HG02885 (cell line): ENCODE measurements at regions not wholly inside any gene's neighbourhood (a gene's known extent, or its start where the extent isn't known, plus 50 kb on each side); places are given as distances from the start of the nearest gene placed in this dataset.
"Not testable (repeated sequence)": the region's sequence is repeated elsewhere in the genome, so short reads cannot be mapped to it uniquely, and the experiment has no call there.

Experiments used
- ATAC-seq: cut with Tn5 transposase; IDR thresholded peaks from one replicate; pipeline ENCODE4 v1.9.1; 2021; ENCODE audit warnings: mild to moderate bottlenecking; ENCODE audit not compliant: unreplicated experiment, poor library complexity

DNA sequence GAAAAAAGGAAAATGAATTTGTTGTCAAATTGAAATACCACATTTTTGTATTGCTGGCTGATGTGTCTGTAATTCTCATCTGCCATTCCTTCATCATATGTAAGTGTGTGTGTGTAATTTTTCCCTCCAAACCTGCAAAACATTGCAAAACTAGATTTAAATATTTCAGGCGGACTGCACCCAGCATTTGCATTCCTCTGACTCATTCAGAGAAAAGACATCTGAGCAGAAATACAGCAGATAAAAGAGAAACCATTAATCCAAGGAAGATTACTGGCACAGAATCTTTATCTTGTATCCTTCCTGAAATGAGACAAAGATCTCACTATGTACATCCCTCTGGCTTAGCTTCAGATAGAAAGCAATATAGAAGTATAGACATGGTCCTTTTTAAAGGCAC, 275.3 kb downstream of the TMEM38B start:
- ATAC-seq = no peak

DNA sequence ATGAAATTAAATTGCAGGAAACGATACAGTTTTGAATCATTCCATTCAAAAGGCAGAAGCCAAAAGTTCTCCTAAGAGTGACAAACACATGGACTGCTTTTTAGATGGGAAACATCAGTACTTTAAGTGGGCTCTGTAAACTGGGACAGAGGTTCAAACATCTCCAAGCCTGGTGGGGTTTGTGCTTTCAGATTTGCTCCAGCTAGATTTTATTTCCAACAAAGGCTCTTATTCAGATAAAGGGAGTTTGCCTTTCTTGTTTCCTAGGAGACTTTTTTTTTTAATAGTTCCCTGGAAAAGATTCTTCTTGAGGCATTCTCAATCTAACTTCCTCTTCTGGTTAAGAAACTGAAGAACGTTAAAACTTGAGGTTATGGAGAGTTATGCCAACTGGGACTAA, 277.6 kb downstream of the TMEM38B start:
- ATAC-seq = no peak

DNA sequence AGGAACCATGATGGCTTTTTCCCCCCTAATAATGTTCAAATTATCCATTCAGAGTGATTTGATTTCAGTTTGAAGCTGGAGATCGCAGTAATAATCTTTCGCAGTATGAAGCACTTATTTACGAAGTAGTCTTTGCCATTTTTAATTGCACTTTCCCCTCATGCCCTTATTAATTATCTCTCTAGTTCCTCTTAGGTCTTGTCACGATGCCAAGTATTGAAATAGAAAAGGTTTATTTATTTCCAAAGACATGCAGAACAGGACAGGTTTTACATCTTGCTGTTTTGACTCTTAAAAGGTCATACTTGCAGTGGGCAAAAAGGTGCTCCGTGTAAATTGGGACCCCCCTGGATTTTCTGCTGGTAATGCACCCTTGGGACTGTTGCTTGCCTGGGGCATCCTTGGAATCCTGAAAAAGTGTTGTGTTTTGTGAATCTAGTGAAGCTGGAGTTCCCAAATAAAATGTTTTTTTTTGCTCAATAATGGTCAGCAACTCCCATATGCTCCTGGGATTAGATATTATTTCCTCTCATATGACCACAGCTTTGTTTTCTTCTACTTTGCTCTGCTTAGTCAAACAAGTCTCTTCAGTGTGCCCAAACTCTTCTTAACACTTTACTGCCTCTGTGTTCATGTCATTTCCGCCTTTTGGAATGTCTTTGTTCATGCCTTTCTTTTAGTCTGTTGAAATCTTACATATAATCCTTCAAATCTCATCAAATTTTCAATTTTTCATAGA, 278.3 kb downstream of the TMEM38B start:
- no peak for ATAC-seq

DNA sequence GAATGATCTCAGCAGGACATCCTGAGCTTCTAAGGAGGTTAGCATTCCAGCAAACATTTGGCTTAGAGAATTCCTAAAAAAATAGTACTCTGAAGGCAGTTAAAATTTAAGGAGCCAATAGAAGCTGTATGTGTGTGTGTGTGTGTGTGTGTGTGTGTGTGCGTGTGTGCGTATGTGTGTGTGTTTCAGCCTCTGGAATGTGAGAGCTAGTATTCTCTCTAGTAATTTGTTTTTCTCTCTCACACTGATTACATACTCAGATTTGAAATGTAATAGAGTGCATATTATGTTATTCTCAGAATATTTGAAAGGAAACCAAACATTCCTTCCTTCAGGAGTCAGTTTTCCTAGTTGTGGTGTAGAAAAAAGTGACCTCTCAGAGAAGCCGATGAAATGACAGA, 279.6 kb downstream of the TMEM38B start:
- no peak for ATAC-seq

DNA sequence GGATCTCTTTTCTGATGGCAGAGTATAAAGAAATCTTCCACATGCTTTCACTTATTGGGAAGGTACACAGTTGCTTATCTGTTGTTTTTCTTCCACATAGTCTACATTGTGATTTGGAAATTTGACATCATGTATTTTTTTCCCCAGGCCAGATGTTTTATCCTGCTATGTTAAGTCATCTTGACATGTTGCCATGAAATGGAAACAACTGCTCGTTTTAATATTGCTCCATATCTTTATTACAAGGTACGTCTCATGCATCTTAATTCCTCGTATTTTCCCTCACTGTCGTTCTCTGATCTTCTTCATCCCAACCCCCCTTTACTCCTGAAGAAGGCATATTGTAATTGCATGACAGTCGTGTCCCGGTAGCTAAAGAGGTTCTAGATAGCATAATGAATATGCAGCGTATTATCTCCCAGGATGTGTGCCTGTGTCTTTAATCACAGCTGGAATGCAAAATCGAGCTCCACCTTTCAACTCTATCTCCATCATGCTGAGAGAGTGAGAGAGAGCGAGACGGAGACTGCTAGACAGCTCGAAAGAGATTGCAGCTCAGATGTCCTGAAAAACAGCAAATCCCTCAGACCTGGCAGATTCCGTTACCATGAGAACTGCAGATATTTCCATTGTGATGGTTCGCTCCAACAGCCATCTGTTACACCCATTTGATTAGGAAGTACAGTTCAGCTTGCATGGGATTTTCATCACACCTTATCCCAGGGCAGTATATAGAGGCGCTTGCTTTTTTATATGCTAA, 281.7 kb downstream of the TMEM38B start:
- no peak for ATAC-seq

DNA sequence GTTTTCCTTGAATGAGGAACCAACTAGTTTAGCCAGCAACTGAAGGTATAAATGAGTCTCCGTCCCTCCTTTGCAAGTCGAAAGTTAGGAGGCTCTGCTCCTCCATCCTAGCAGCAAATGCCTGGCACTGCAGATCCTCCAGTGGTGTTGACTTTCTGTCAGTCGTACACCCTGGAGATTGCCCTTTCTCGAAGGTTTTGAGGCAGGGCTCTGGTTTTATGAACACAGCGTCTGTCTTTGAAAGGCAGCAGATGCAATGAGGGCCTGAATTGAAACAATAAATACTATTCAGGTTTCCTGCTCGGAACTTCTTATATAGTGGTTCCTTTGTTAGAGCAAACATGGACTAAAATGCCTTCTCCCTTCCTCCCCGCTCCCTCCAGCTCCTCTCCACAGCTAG, 284.0 kb downstream of the TMEM38B start:
- ATAC-seq = no peak

DNA sequence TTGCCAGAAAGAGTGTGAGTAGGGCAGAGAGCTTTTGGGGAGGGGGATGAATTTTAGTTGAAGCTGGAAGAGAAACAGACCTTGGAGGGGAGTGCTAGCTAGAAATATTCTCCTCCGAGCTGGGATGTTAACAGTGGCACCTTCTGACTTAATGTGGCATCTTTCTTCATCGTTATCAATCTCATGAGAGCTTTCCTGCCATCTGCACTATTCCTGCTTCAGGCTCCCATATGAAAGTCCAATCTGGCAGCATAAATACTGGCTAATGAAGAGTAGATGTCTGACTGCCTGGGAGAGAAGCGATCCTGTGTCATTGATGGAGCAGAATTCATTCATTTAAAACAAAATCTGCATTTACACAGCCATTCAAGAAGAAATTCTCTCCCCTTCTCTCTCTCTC, 284.5 kb downstream of the TMEM38B start:
- ATAC-seq = no peak

DNA sequence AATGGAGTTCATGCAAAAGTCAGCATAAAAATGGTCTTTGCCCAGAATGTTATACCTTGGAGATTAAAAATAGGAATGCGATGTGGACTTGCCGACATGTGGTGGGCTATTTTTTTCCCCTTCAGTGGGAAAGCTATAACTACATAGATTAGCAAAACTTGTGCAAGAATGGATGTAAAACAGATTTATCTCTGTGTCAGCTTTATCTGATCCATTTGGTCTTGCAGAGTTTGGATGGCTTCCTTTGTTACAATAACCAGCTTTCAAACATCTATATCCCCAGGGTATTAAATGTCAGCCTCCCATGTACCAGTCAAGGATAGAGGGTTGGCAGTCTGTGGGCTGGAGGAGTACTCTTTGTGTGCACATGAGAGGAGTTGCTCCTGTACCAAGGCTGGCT, 284.9 kb downstream of the TMEM38B start:
- ATAC-seq = no peak

DNA sequence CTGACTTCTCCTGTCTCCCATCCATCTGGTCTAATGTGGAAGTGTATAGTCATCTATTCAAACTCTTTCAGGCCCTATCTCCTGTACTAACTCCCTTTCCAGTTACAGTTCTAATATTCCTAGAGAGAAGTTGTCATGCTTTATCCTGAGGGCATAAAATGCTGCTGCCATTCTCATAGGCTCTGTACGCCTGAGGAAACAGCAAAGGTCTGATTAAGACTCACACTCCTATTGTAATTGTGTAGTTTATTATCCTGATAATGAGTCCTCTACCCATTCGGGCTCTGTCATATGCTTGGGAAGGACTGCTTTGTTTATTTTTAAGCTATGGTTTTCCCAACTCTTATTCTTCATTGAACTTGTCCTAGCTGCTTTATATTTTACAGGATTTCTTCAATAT, 290.4 kb downstream of the TMEM38B start:
- ATAC-seq = no peak

DNA sequence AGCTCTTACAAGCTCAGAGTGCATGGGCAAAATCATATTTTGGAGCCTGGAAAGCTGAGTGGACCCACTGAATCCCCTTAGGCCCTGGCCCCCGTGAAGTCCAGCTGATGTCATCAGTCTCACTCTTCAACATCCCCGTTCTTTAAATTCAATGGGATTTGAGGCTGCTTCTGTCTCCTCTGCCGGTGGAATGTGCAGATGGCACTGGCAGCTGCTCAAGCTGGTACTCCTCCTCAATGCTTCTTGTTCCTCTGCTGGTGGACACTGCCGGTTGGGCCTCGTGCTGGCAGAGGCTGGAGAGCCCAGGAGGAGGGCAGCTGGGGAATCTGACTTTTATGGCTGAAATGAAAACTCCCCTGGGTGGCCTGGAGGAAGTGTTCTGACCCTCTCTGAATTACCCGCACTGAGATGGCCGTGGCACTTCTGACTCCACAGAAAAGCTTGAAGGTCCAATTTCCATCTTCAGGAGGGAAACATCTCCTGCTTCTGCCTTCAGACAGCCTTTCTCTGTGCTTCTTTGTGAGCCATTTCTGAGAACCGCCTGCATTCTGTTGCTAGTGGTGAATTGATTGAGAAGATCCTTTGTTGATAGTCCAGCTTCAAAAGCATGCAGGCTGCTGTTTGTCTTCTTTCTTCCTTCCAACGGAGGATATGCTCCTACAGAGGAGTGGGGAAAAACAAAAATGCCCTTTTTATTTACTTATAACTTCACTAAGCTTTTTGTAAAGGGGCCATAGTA, 298.9 kb downstream of the TMEM38B start:
- no peak for ATAC-seq

DNA sequence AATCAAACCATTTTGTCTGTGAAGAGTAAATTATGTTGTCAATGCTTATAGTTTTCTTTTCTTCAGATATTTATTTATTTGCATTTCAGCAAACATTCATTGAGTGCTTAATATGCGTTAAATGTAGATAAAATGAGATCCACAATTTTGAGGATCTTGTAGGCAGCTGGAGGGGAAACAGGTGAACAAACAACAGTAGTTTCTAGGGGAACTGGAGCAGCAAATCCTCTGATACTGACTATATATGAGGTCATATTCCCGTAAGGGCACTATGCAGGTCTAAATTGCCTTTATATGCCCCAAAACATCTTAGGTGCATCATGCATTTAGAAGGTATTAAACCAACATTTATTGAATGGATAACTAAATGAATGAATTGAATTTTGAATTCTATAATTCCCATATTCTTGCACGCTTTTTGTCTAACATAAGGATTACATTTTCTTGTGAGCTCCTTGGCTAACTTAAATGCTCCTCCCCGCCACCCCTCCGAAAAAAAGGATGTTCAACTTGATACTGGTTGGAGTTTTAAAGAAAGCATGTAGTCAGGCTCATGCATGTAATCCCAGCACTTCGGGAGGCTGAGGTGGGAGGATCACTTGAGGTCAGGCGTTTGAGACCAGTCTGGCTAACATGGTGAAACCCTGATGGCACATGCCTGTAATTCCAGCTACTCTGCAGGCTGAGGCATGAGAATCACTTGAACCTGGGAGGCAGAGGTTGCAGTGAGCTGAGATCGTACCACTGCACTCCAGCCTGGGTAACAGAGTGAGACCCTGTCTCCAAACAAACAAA, 299.8 kb downstream of the TMEM38B start:
- ATAC-seq = no peak

DNA sequence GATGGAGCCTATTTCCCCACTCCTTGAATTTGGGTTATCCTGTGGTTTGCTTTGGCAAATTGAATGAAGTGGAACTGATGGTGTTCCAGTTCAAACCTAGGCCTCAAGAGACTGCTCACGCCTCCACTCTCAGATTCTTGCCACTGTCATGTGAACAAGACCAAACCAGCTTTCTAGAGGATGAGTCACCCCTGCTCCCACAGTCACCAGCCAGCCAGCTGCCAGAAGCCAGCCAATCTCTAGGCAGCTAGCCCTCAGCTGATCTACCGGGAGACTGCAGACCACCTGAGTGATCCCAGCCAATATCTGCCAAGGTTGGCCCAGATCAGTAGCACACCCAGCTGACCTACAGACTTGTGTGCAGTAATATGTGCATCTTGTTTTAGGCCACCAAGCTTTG, 300.6 kb downstream of the TMEM38B start:
- no peak for ATAC-seq

DNA sequence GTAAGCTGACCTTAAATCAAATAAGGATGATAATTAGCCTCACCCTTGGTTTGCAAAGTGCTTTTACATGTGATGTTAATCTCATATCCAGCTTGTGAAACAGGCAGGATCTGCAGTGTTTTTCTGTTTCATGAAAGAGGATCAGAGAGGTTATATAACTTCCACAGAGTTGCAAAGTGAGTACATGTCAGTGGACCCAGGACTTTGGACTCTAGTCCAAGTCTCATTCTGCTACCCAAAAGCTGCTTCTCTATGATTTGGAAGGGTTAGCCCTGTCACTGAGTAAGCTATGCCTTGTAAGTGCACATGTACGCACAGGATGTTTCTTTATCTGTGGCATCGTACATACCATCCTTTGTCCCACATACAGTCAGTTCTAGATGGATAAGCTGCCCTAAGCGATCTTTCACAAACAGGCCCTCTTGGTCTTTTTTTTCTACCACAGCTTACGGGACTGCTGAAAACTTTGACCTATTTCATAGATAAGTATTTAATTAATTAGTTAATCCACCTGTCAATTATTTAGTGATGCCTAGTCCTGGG, 322.9 kb downstream of the TMEM38B start:
- no peak for ATAC-seq

DNA sequence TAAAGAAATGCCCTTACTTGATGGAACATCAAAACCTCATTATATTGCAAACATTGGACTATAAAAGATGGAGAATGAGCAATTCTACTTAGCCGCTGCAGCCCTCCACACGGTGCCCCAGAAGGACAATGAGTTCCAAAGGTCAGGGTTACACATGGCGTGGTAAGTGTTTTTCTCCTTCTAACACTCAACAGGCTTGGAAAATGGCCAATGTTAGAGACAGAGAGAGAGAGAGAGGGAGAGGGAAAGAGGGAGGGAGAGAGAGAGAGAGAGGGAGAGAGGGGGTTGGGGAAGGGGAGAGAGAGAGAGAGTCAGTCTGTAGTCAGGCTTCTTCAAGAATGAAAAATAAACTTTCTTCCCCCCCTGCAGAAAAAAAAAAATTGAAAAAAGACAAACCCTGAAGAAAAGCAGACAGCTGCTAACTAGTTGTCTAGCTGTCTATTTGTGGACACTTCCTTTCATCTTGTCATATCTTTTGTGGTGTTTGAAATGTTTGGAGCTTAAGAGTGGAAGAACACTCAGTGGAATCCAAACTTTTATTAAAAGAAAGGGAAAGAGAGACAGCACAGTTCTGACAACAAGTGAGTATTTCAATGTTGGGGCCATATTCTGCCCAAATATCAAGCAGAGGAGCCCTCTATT, 324.8 kb downstream of the TMEM38B start:
- no peak for ATAC-seq

DNA sequence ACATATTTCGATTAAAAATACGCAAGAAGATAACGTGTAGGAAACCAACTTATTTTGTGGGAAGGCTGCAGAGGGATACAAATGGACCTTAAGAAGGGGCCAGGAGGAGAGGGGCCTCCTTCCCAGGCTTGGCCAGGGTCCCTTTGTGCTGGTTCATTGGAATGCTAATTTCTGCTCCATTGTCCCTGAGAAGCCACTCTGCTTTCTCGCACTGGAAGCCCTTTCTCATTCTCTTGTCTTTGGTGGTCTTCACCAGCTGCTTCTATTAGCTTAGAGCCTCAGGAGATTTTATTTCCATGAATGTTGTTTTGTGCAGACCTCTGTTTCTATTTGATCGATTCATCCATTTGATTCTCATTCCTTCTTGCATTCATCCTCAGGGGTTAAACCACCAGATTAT, 325.4 kb downstream of the TMEM38B start:
- no peak for ATAC-seq

DNA sequence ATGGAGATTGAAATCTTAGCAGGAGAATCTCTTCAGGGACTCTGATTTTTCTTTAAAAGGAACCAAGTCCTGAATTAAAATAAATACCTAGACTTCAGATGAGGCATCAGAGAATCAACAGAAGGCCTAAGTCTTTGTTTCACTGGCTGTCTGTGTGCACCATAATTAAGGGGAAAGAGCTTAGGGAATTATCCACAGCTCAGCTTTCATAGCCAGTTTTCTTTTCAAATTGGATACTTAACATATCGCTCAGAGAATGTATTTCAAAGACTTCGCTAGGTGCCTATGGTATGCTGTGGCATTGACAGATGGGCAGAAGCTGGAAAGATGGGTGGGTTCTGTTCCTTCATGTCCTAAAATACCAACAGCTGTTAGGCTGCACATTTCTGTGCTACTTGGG, 325.8 kb downstream of the TMEM38B start:
- ATAC-seq = no peak

DNA sequence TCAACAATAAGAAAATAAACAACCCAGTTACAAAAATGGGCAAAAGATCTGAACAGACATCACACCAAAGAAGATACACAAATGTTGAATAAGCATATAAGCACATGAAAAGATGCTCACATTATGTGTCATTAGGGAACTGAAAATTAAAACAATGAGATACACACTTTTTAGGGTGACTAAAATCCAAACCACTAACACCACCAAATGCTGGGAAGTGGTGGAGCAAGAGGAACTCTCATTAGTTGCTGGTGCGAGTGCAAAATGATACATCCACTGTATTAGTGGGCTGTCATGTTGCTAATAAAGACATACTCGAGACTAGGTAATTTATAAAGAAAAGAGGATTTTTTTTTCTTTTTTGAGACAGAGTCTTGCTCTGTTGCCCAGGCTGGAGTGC, 329.1 kb downstream of the TMEM38B start:
- ATAC-seq = no peak

DNA sequence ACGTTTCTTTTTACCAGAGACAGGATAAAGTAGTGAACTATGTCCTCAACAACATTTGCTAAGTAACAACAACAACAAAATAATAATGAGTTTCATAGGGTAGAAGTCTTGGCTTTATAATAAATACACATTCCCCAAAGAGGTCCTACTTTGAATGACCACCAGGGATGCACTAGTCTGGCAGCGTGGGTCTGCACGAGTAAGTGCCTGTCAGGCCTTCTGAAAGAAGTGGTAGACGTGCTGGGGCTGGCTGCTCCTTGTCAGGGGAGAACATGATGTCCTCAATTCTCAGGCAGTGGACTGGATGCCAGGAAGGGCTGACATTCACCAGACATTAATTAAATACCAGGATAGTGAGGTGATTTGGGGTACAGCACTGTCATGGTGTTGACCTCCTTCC, 331.1 kb downstream of the TMEM38B start:
- ATAC-seq = no peak

DNA sequence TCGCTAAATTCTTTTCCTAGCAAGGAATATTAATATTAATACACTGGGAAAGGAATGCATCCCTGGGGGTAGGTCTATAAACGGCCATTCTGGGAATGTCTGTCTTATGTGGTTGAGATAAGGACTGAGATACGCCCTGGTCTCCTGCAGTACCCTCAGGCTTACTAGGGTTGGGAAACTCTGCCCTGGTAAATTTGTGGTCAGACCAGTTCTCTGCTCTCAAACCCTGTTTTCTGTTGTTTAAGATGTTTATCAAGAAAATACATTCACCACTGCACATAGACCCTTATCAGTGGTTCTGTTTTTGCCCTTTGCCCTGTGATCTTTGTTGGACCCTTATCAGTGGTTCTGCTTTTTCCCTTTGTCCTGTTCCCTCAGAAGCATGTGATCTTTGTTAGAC, 335.8 kb downstream of the TMEM38B start:
- ATAC-seq = not testable (repeated sequence)

DNA sequence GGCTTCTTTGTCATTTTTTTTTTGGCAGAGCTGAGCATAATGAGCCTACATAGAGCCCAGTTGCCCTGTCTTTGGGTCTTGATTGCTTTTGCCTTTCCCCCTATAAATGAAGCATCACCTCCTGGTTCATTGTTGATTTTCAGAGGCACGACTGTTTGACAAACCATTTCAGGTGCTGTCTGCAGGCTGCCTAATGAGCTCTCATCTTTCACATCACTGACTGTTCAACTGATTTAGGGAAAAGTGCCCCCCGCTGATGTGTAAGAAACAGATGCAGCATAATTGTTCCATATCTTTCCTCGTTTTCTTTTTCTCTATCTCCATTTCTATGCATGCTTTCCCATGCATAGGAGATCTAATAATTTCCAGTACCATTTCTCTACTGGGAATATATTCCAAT, 338.6 kb downstream of the TMEM38B start:
- ATAC-seq = no peak
